DOHH2 (cell line): ENCODE measurements at regions not wholly inside any gene's neighbourhood (a gene's known extent, or its start where the extent isn't known, plus 50 kb on each side); places are given as distances from the start of the nearest gene placed in this dataset.

Experiments
- H3F3A ChIP-seq: fragments of 200-600 bp; sonication (generic), shearing (Covaris generic); 2 replicates; pipeline ENCODE4 v1.6.0; 2016; ENCODE audit warnings: antibody characterized with exemption, mild to moderate bottlenecking; ENCODE audit not compliant: control insufficient read depth, insufficient read depth
- H3K27ac ChIP-seq: fragments of 200-600 bp; sonication (generic); 2 replicates; pipeline ENCODE4 v1.5.1; 2014; ENCODE audit warnings: low read depth, mild to moderate bottlenecking, low read length, moderate library complexity
- H3K27me3 ChIP-seq: fragments of 200-600 bp; sonication (generic); 2 replicates; pipeline ENCODE4 v1.6.1; 2014; ENCODE audit warnings: mild to moderate bottlenecking, low read length, mixed read lengths; ENCODE audit not compliant: control insufficient read depth
- H3K36me3 ChIP-seq: fragments of 200-600 bp; sonication (generic); 2 replicates; pipeline ENCODE4 v1.6.1; 2014; ENCODE audit warnings: mild to moderate bottlenecking, low read length, moderate library complexity, mixed read lengths; ENCODE audit not compliant: control insufficient read depth
- H3K4me1 ChIP-seq: fragments of 200-600 bp; sonication (generic); 2 replicates; pipeline ENCODE4 v1.6.1; 2014; ENCODE audit warnings: mild to moderate bottlenecking, low read length, mixed read lengths; ENCODE audit not compliant: control insufficient read depth
- H3K4me2 ChIP-seq: fragments of 200-600 bp; sonication (generic); 2 replicates; pipeline ENCODE4 v1.6.0; 2014; ENCODE audit warnings: mild to moderate bottlenecking, low read length, moderate library complexity
- H3K4me3 ChIP-seq: fragments of 200-600 bp; sonication (generic); 2 replicates; pipeline ENCODE4 v1.5.1; 2014; ENCODE audit warnings: mild to moderate bottlenecking, low read length, mixed read lengths
- H3K79me2 ChIP-seq: fragments of 200-600 bp; sonication (generic); 2 replicates; pipeline ENCODE4 v1.6.1; 2014; ENCODE audit warnings: mild to moderate bottlenecking, low read length, mixed read lengths; ENCODE audit not compliant: control insufficient read depth
- H3K9me2 ChIP-seq: fragments of 200-600 bp; sonication (generic); replicated peaks from 2 replicates; pipeline ENCODE4 v1.6.1; 2014; ENCODE audit warnings: mild to moderate bottlenecking, low read length, mixed read lengths; ENCODE audit not compliant: control insufficient read depth
- H3K9me3 ChIP-seq: fragments of 200-600 bp; sonication (generic); 2 replicates; pipeline ENCODE4 v1.6.1; 2014; ENCODE audit warnings: antibody characterized with exemption, low read length, mixed read lengths; ENCODE audit not compliant: control insufficient read depth, insufficient read depth
- H4K20me1 ChIP-seq: fragments of 200-600 bp; sonication (generic); 2 replicates; pipeline ENCODE4 v1.6.0; 2014; ENCODE audit warnings: low read depth, mild to moderate bottlenecking, antibody characterized with exemption, low read length, moderate library complexity; ENCODE audit not compliant: control insufficient read depth, insufficient read depth
- CTCF ChIP-seq: fragments of 200-600 bp; sonication (generic); IDR thresholded peaks from one replicate; pipeline ENCODE4 v1.5.1; 2014; ENCODE audit warnings: antibody characterized with exemption, mild to moderate bottlenecking, low read depth, low read length; ENCODE audit not compliant: poor library complexity, severe bottlenecking
- EZH2phosphoT487 ChIP-seq: fragments of 200-600 bp; sonication (generic); IDR thresholded peaks from 2 replicates; pipeline ENCODE4 v1.6.1; 2017; ENCODE audit warnings: borderline replicate concordance, mild to moderate bottlenecking, antibody characterized with exemption, low read length, moderate library complexity, mixed read lengths

GRCh38 chr2:58416696-58417095, 175.6 kb upstream of the FANCL start:
- no peaks in the 10 kb centered on the region for H3K36me3 ChIP-seq
- 0 out of 2 replicates have a peak, but pooled peaks cover 2% of the 10 kb centered on the region for H3K27me3 ChIP-seq

GRCh38 chr2:58414506-58414905, 173.4 kb upstream of the FANCL start:
- Histone ChIP-seq H3K36me3 (no peaks in the 10 kb centered on the region), H3K4me3 (no peak overlapping the region), H3K27me3 (no peaks in the 10 kb centered on the region), H3K4me2 (no peak overlapping the region), H3K27ac (no peak overlapping the region), H3K4me1 (no peaks in the 10 kb centered on the region), H3K9me3 (no peaks in the 10 kb centered on the region), H3K9me2 (no peaks in the 10 kb centered on the region), H3K79me2 (no peaks in the 10 kb centered on the region), H4K20me1 (no peaks in the 10 kb centered on the region), H3F3A (no peaks in the 10 kb centered on the region)
- TF ChIP-seq EZH2phosphoT487, result no peak
- TF ChIP-seq CTCF, result no peak

More at GRCh38 chr2:58416696-58417095, 175.6 kb upstream of the FANCL start:
- TF ChIP-seq EZH2phosphoT487, result no peak
- no peaks in the 10 kb centered on the region for H3K9me3 ChIP-seq
- no peak overlapping the region for H3K4me2 ChIP-seq
- no peaks in the 10 kb centered on the region for H4K20me1 ChIP-seq
- no peaks in the 10 kb centered on the region for H3K9me2 ChIP-seq
- no peak overlapping the region for H3K27ac ChIP-seq
- H3K4me1 ChIP-seq, result no peaks in the 10 kb centered on the region
- H3F3A ChIP-seq, result no peaks in the 10 kb centered on the region
- H3K4me3 ChIP-seq, result no peak overlapping the region
- H3K79me2 ChIP-seq, result no peaks in the 10 kb centered on the region

- Histone ChIP-seq H3K79me2 (no peaks in the 10 kb centered on the region), H3K4me3 (no peak overlapping the region), H3K27ac (no peak overlapping the region), H3K27me3 (no peaks in the 10 kb centered on the region), H3K36me3 (no peaks in the 10 kb centered on the region), H3K9me2 (no peaks in the 10 kb centered on the region), H3K4me2 (no peak overlapping the region), H3F3A (no peaks in the 10 kb centered on the region), H3K9me3 (no peaks in the 10 kb centered on the region), H3K4me1 (no peaks in the 10 kb centered on the region), H4K20me1 (no peaks in the 10 kb centered on the region)
- no peak for TF ChIP-seq EZH2phosphoT487
- TF ChIP-seq CTCF, result no peak
Measured at GRCh38 chr2:58410549-58410948, 169.4 kb upstream of the FANCL start.

- Histone ChIP-seq H3K4me2 (no peak overlapping the region), H3K4me1 (no peaks in the 10 kb centered on the region), H3K9me3 (no peaks in the 10 kb centered on the region), H3K36me3 (no peaks in the 10 kb centered on the region), H3K9me2 (no peaks in the 10 kb centered on the region), H3K27ac (no peak overlapping the region), H3K4me3 (no peak overlapping the region), H3K27me3 (no peaks in the 10 kb centered on the region), H3F3A (no peaks in the 10 kb centered on the region), H3K79me2 (no peaks in the 10 kb centered on the region), H4K20me1 (no peaks in the 10 kb centered on the region)
- TF ChIP-seq EZH2phosphoT487, result no peak
Measured at GRCh38 chr2:58407487-58407886, 166.4 kb upstream of the FANCL start.
